IMR-90 (cell line): ENCODE measurements at regions not wholly inside any gene's neighbourhood (a gene's known extent, or its start where the extent isn't known, plus 50 kb on each side); places are given as distances from the start of the nearest gene placed in this dataset.

Source experiments
- ATAC-seq: fragments of 200-7000 bp; cut with Tn5 transposase; 2 replicates; pipeline ENCODE4 v1.9.1; 2020; ENCODE audit warnings: low read depth, mild to moderate bottlenecking, moderate library complexity
- BruUV-seq: library from RNA; stranded (reverse); fragments of 400-500 nt; replicated peaks from 2 replicates; lab custom pipeline; 2021; lab: Mats Ljungman, UMichigan
- CTCF ChIA-PET: fragments of 300-600 bp; formaldehyde crosslinking; extraction: SDS; loops from one replicate; lab custom pipeline; 2021; ENCODE audit warnings: antibody characterized with exemption; lab: Yijun Ruan, JAX
- POLR2A ChIA-PET: fragments of 300-600 bp; sonication (Branson Sonifier 250); formaldehyde crosslinking; loops from one replicate; lab custom pipeline; 2022; ENCODE audit warnings: antibody characterized with exemption; ENCODE audit not compliant: unreplicated experiment; lab: Charles Lee
- DNase-seq: peaks from one replicate; pipeline ENCODE4 v3.0.0; 2013
- H2AFZ ChIP-seq: replicated peaks from 2 replicates; pipeline ENCODE3; 2013; ENCODE audit warnings: low read length, mild to moderate bottlenecking; ENCODE audit not compliant: poor library complexity
- H2AK5ac ChIP-seq: 2 replicates; pipeline ENCODE4 v1.6.1; 2013; ENCODE audit warnings: low read depth, low read length, inconsistent platforms
- H2AK9ac ChIP-seq: replicated peaks from 2 replicates; pipeline ENCODE3; 2013; ENCODE audit warnings: mild to moderate bottlenecking, low read depth, low read length, moderate library complexity; ENCODE audit not compliant: poor library complexity
- H2BK120ac ChIP-seq: 2 replicates; pipeline ENCODE4 v1.6.1; 2013; ENCODE audit warnings: low read depth, low read length, inconsistent platforms
- H2BK15ac ChIP-seq: 3 replicates; pipeline ENCODE4 v1.6.1; 2013; ENCODE audit warnings: low read depth, low read length, inconsistent platforms
- H2BK20ac ChIP-seq: 2 replicates; pipeline ENCODE4 v1.6.1; 2013; ENCODE audit warnings: low read depth, mild to moderate bottlenecking, inconsistent platforms, low read length, moderate library complexity
- H2BK5ac ChIP-seq: 2 replicates; pipeline ENCODE4 v1.6.1; 2013; ENCODE audit warnings: mild to moderate bottlenecking, low read depth, low read length, inconsistent platforms; ENCODE audit not compliant: poor library complexity, severe bottlenecking
- H3K14ac ChIP-seq: replicated peaks from 2 replicates; pipeline ENCODE4 v1.6.1; 2013; ENCODE audit warnings: low read depth, low read length, inconsistent platforms
- H3K18ac ChIP-seq: 2 replicates; pipeline ENCODE4 v1.6.1; 2013; ENCODE audit warnings: low read depth, low read length, control low read depth
- H3K23ac ChIP-seq: 2 replicates; pipeline ENCODE4 v1.6.1; 2013; ENCODE audit warnings: low read depth, low read length, inconsistent platforms
- H3K27ac ChIP-seq: 2 replicates; pipeline ENCODE4 v1.5.1; 2013; ENCODE audit warnings: mild to moderate bottlenecking, control low read depth, low read length; ENCODE audit not compliant: insufficient read depth
- H3K27me3 ChIP-seq: 2 replicates; pipeline ENCODE4 v1.6.1; 2013; ENCODE audit warnings: low read length; ENCODE audit not compliant: control insufficient read depth, insufficient read depth
- H3K36me3 ChIP-seq: 2 replicates; pipeline ENCODE4 v1.6.1; 2013; ENCODE audit warnings: low read length, mixed read lengths; ENCODE audit not compliant: control insufficient read depth, insufficient read depth
- H3K4ac ChIP-seq: 2 replicates; pipeline ENCODE4 v1.6.1; 2013; ENCODE audit warnings: low read depth, low read length, inconsistent platforms
- H3K4me1 ChIP-seq: 2 replicates; pipeline ENCODE4 v1.6.1; 2013; ENCODE audit warnings: low read length, mixed read lengths; ENCODE audit not compliant: control insufficient read depth, insufficient read depth
- H3K4me2 ChIP-seq: 2 replicates; pipeline ENCODE4 v1.6.1; 2013; ENCODE audit warnings: low read depth, mild to moderate bottlenecking, control low read depth, low read length, moderate library complexity
- H3K4me3 ChIP-seq: 2 replicates; pipeline ENCODE4 v1.5.1; 2013; ENCODE audit warnings: low read depth, mild to moderate bottlenecking, control low read depth, low read length, moderate library complexity; ENCODE audit not compliant: insufficient read depth
- H3K56ac ChIP-seq: 2 replicates; pipeline ENCODE4 v1.6.1; 2013; ENCODE audit warnings: low read length, inconsistent platforms; ENCODE audit not compliant: insufficient read depth; ENCODE audit errors: extremely low read depth
- H3K79me1 ChIP-seq, 2 experiments: 2 replicates each; pipeline ENCODE4 v1.6.1; 2013; ENCODE audit warnings: low read length in 2 of 2, inconsistent platforms in 1 of 2, low read depth in 1 of 2
- H3K9ac ChIP-seq: 2 replicates; pipeline ENCODE4 v1.6.1; 2013; ENCODE audit warnings: low read depth, low read length, control low read depth
- H3K9me1 ChIP-seq: 2 replicates; pipeline ENCODE4 v1.6.1; 2013; ENCODE audit warnings: low read length, inconsistent platforms; ENCODE audit not compliant: insufficient read depth
- H3K9me3 ChIP-seq: 2 replicates; pipeline ENCODE4 v1.6.1; 2013; ENCODE audit warnings: low read length; ENCODE audit not compliant: control insufficient read depth, insufficient read depth
- H4K20me1 ChIP-seq: 2 replicates; pipeline ENCODE4 v1.6.1; 2013; ENCODE audit warnings: low read length, inconsistent platforms; ENCODE audit not compliant: insufficient read depth
- H4K5ac ChIP-seq: 2 replicates; pipeline ENCODE4 v1.6.1; 2013; ENCODE audit warnings: mild to moderate bottlenecking, low read depth, low read length, control low read depth
- H4K8ac ChIP-seq, 2 experiments: 2 replicates each; pipeline ENCODE4 v1.6.1; 2013; ENCODE audit warnings: low read depth in 2 of 2, low read length in 2 of 2, control low read depth in 1 of 2, inconsistent platforms in 1 of 2
- H4K91ac ChIP-seq: 2 replicates; pipeline ENCODE4 v1.6.1; 2013; ENCODE audit warnings: low read depth, low read length, inconsistent platforms; ENCODE audit not compliant: insufficient read depth
- CTCF ChIP-seq: conservative IDR thresholded peaks from 2 replicates; pipeline ENCODE4 v1.5.1; 2012; ENCODE audit warnings: mild to moderate bottlenecking, low read depth, low read length, improper control_type of control experiment
- MAFK ChIP-seq: IDR thresholded peaks from 2 replicates; pipeline ENCODE4 v1.6.1; 2012; ENCODE audit warnings: low read depth, low read length, improper control_type of control experiment
- NFE2L2 ChIP-seq: fragments of 150-350 bp; IDR thresholded peaks from 2 replicates; pipeline ENCODE4 v1.6.1; 2016; ENCODE audit warnings: low read depth, mild to moderate bottlenecking, low read length
- RAD21 ChIP-seq: IDR thresholded peaks from 2 replicates; pipeline ENCODE4 v1.6.1; 2012; ENCODE audit warnings: low read length, improper control_type of control experiment
- SMC3 ChIP-seq: fragments of 150-350 bp; IDR thresholded peaks from 2 replicates; pipeline ENCODE4 v1.6.1; 2016; ENCODE audit warnings: low read depth, mild to moderate bottlenecking, antibody characterized with exemption, low read length, moderate library complexity
- USF2 ChIP-seq: fragments of 150-350 bp; IDR thresholded peaks from 2 replicates; pipeline ENCODE4 v1.6.1; 2017; ENCODE audit warnings: mild to moderate bottlenecking, antibody characterized with exemption, low read length, low read depth
- WGBS, 2 experiments: methylation state at CpG; one replicate each; pipeline versions ENCODE4 v1.1.5 to v1.1.7; 2013; ENCODE audit warnings: missing lambda C conversion rate in 2 of 2; ENCODE audit not compliant: insufficient read length in 1 of 2; ENCODE audit errors: extremely low coverage in 2 of 2; 5-methylcytosine and 5-hydroxymethylcytosine counted together
- dilution Hi-C: fragments of 300-500 bp; cut with HindIII; formaldehyde crosslinking; loops from one replicate; pipeline ENCODE4 v1.14.3; 2018; ENCODE audit warnings: low sequenced_read_pairs; ENCODE audit not compliant: unreplicated experiment
- in situ Hi-C: fragments of 300-500 bp; cut with MboI; formaldehyde crosslinking; loops from 3 replicates; pipeline ENCODE4 v1.14.3; 2019; ENCODE audit warnings: low sequenced_read_pairs, inconsistent platforms, mixed read lengths
- intact Hi-C: fragments of 100-400 bp; cut with micrococcal nuclease; formaldehyde crosslinking; loops from 2 replicates; pipeline ENCODE4 v1.10.0; 2022

GRCh38 chr1:60281360-60281932 lies 207.9 kb upstream of the C1orf87 start:
- DNase-seq (peak; percentile 30), ATAC-seq (peak; percentile 87)
- Histone ChIP-seq H4K8ac (no peak overlapping the region), H2BK20ac (no peak overlapping the region), H3K9me1 (no peaks in the 10 kb centered on the region), H3K4me3 (no peak overlapping the region), H3K79me1 (no peaks in the 10 kb centered on the region), H3K56ac (no peak overlapping the region), H3K27ac (no peak overlapping the region), H3K36me3 (no peaks in the 10 kb centered on the region), H4K5ac (no peak overlapping the region), H4K91ac (no peak overlapping the region), H3K9ac (no peak overlapping the region), H3K4me1 (no peaks in the 10 kb centered on the region), H2BK15ac (no peak overlapping the region), H2AFZ (no peak overlapping the region), H3K18ac (no peak overlapping the region), H4K20me1 (no peaks in the 10 kb centered on the region), H3K4me2 (no peak overlapping the region), H3K9me3 (peaks cover 6% of the 10 kb centered on the region; the same call in 1 of the 2 replicates), H2AK9ac (no peak overlapping the region), H3K14ac (no peak overlapping the region), H2AK5ac (no peak overlapping the region), H3K23ac (no peak overlapping the region), H3K27me3 (no peaks in the 10 kb centered on the region), H2BK120ac (no peak overlapping the region), H3K4ac (no peak overlapping the region), H2BK5ac (no peak overlapping the region)
- CTCF ChIA-PET, result interaction anchor here (1.0 to 1.5 kb wide), 8 partner anchors 9 to 761 kb away, joined by 3 to 9 read pairs (median 4); no protein-coding TSS in a partner anchor
- no CpG with 5 or more reads among the region's 9 CpGs for WGBS, 2 experiments
- BruUV-seq, result no TSS peak
- dilution Hi-C loops (no loop called here), intact Hi-C loops (no loop called here), in situ Hi-C loops (no loop called here)
- TF ChIP-seq MAFK (no peak), RAD21 (peak; percentile 57), SMC3 (peak; percentile 35), USF2 (no peak), NFE2L2 (no peak), CTCF (peak; percentile 51)
- POLR2A ChIA-PET, result no interaction called here
